Adipose tissue (tissue), 3 donors: ENCODE measurements at regions not wholly inside any gene's neighbourhood (a gene's known extent, or its start where the extent isn't known, plus 50 kb on each side); places are given as distances from the start of the nearest gene placed in this dataset.

Experiments
- H3K27ac ChIP-seq: one replicate; pipeline ENCODE4 v1.5.1; 2013; ENCODE audit warnings: low read depth, low read length
- WGBS, 3 donors: extraction: QIAGEN DNeasy Blood & Tissue Kit; methylation state at CpG; one replicate each; pipeline ENCODE4 v1.1.7; 2013; 5-methylcytosine and 5-hydroxymethylcytosine counted together
- donor health status: healthy with polysubstance abuse.
- donor health status: Bipolar disorder and iron deficiency.
- donor health status: healthy.

- 0% methylated on average over 1 of the region's 1 CpG for WGBS, 3 donors
Observed at GRCh38 chr5:82702046-82702445, 375.1 kb downstream of the TMEM167A start.

GRCh38 chr5:82699737-82700136 lies 377.5 kb downstream of the TMEM167A start:
- WGBS, 3 donors: 87 to 91% (median 87%) methylated on average over 6 of the region's 6 CpGs
- H3K27ac ChIP-seq: no peak overlapping the region

More at GRCh38 chr5:82702046-82702445, 375.1 kb downstream of the TMEM167A start:
- H3K27ac ChIP-seq: no peak overlapping the region

- 66 to 90% (median 68%) methylated on average over 1 of the region's 1 CpG for WGBS, 3 donors
- H3K27ac ChIP-seq: no peak overlapping the region
Observed at GRCh38 chr5:82698026-82698425, 379.2 kb downstream of the TMEM167A start.

GRCh38 chr5:82694711-82695285 lies 382.4 kb downstream of the TMEM167A start:
- 87 to 94% (median 88%) methylated on average over 2 of the region's 2 CpGs for WGBS, 3 donors
- H3K27ac ChIP-seq: no peak overlapping the region

GRCh38 chr5:82692826-82693225 lies 384.4 kb downstream of the TMEM167A start:
- no peak overlapping the region for H3K27ac ChIP-seq
- 67 to 91% (median 71%) methylated on average over 2 of the region's 2 CpGs for WGBS, 3 donors

- H3K27ac ChIP-seq: no peak overlapping the region
- 82 to 98% (median 90%) methylated on average over 2 of the region's 2 CpGs for WGBS, 3 donors
Observed at GRCh38 chr5:82684659-82685058, 392.5 kb downstream of the TMEM167A start.

GRCh38 chr5:82684165-82684564 lies 393.0 kb downstream of the TMEM167A start:
- WGBS, 3 donors: 51 to 86% (median 64%) methylated on average over 2 of the region's 2 CpGs
- H3K27ac ChIP-seq: no peak overlapping the region

GRCh38 chr5:82679660-82680059 lies 397.5 kb downstream of the TMEM167A start:
- 60 to 73% (median 69%) methylated on average over 4 of the region's 4 CpGs for WGBS, 3 donors
- no peak overlapping the region for H3K27ac ChIP-seq

- no peak overlapping the region for H3K27ac ChIP-seq
- WGBS, 3 donors: 42 to 84% (median 62%) methylated on average over 4 of the region's 4 CpGs
Observed at GRCh38 chr5:82676661-82677060, 398.5 kb upstream of the RPS23 start.

GRCh38 chr5:82674671-82675070 lies 396.5 kb upstream of the RPS23 start:
- no peak overlapping the region for H3K27ac ChIP-seq

GRCh38 chr5:82673057-82673809 lies 395.1 kb upstream of the RPS23 start:
- WGBS, 3 donors: 52 to 70% (median 70%) methylated on average over 6 of the region's 6 CpGs
- H3K27ac ChIP-seq: no peak overlapping the region

More at GRCh38 chr5:82674671-82675070, 396.5 kb upstream of the RPS23 start:
- WGBS, 3 donors: 84 to 89% (median 85%) methylated on average over 1 of the region's 1 CpG

GRCh38 chr5:82670692-82671091 lies 392.5 kb upstream of the RPS23 start:
- no peak overlapping the region for H3K27ac ChIP-seq
- 91 to 96% (median 94%) methylated on average over 3 of the region's 3 CpGs for WGBS, 3 donors

- no peak overlapping the region for H3K27ac ChIP-seq
- WGBS, 3 donors: 84 to 97% (median 97%) methylated on average over 1 of the region's 1 CpG
Observed at GRCh38 chr5:82669720-82670119, 391.6 kb upstream of the RPS23 start.

GRCh38 chr5:82666312-82666711 lies 388.2 kb upstream of the RPS23 start:
- H3K27ac ChIP-seq: no peak overlapping the region
- WGBS, 3 donors: 95 to 98% (median 95%) methylated on average over 2 of the region's 2 CpGs

GRCh38 chr5:82664732-82665131 lies 386.6 kb upstream of the RPS23 start:
- WGBS, 3 donors: 34 to 70% (median 63%) methylated on average over 3 of the region's 3 CpGs
- no peak overlapping the region for H3K27ac ChIP-seq

GRCh38 chr5:82663225-82663624 lies 385.1 kb upstream of the RPS23 start:
- no peak overlapping the region for H3K27ac ChIP-seq
- 67 to 86% (median 75%) methylated on average over 4 of the region's 4 CpGs for WGBS, 3 donors

GRCh38 chr5:82662340-82662739 lies 384.2 kb upstream of the RPS23 start:
- WGBS, 3 donors: 52 to 63% (median 61%) methylated on average over 1 of the region's 1 CpG
- H3K27ac ChIP-seq: no peak overlapping the region

- 62 to 86% (median 63%) methylated on average over 1 of the region's 1 CpG for WGBS, 3 donors
- H3K27ac ChIP-seq: no peak overlapping the region
Observed at GRCh38 chr5:82661933-82662332, 383.8 kb upstream of the RPS23 start.

GRCh38 chr5:82661462-82661861 lies 383.3 kb upstream of the RPS23 start:
- WGBS, 3 donors: 78 to 83% (median 81%) methylated on average over 2 of the region's 2 CpGs
- no peak overlapping the region for H3K27ac ChIP-seq

- H3K27ac ChIP-seq: no peak overlapping the region
- 63 to 94% (median 73%) methylated on average over 2 of the region's 2 CpGs for WGBS, 3 donors
Observed at GRCh38 chr5:82659115-82659514, 381.0 kb upstream of the RPS23 start.
